Activated effector memory CD4-positive, alpha-beta T cell treated with Interleukin-2 at 50 U/mL for 16 hours (primary cell): ENCODE measurements at regions not wholly inside any gene's neighbourhood (a gene's known extent, or its start where the extent isn't known, plus 50 kb on each side); places are given as distances from the start of the nearest gene placed in this dataset.

Source experiments
- DNase-seq: peaks from one replicate; pipeline ENCODE4 v3.0.0-alpha.2; 2020

DNA sequence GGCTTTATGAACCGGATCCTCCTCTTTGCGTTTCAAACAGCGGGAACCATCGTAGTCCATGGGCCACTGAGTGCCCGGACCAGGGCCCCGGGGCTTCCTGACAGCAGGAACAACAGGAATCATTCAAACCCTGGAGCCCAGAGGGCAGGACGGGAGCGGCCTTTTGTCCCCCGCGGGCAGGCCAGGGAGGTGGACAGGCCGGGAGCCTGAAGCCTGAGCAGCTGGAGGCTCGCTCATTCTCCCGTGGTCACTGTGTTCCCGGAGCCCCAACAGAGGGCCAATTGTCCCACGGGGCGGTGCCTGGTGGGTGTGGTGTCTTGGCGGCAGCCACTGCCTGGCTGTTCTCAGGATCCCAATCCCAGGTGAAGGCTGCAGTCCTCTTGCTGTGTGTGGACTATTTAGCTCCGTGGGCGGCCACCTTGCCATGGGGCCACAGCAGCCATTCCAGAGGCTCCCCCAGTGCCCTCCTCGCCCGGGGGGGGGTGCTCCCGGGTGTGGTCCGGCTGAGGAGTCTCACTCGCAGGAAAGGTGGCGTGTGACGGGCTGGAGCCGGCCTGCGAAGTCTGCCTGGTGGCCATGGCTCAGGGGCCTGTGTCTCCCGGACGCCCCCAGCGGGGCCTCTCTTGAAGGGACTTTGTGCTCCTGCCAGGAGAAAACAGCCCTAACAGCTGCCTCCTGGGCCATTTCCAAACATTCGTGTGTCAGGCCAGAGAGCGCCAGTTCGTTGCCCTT, 77.2 kb upstream of the BHLHE23 start:
- no peak for DNase-seq

DNA sequence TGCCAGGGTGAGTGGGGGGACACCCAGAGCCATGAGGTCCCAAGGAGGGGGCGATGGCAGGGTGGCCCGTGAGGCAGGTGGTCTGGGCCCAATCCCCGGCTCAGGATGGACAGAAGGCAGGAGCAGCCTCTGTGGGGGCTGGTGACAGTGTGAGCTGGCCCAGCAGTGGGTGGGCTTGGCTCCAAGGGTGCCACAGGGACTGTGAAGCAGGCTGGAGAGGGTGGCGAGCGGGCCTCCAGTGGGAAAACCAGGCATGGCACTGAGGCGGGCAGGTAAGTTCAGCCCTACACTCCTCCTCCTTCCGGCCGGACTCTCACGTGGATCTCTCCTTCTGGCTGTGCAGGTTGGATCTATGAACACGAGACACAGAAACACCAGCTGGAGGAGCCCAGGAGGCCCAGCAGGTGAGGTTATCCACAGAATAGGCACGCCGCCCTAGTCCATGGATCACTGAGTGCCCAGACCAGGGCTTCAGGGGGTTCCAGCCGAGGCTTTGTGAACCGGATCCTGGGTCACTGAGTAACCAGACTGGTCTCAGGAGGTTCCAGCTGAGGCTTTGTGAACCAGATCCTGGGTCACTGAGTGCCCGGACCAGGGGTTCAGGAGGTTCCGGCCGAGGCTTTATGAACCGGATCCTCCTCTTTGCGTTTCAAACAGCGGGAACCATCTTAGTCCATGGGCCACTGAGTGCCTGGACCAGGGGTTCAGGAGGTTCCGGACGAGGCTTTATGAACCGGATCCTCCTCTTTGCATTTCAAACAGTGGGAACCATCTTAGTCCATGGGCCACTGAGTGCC, 76.4 kb upstream of the BHLHE23 start:
- DNase-seq = no peak

DNA sequence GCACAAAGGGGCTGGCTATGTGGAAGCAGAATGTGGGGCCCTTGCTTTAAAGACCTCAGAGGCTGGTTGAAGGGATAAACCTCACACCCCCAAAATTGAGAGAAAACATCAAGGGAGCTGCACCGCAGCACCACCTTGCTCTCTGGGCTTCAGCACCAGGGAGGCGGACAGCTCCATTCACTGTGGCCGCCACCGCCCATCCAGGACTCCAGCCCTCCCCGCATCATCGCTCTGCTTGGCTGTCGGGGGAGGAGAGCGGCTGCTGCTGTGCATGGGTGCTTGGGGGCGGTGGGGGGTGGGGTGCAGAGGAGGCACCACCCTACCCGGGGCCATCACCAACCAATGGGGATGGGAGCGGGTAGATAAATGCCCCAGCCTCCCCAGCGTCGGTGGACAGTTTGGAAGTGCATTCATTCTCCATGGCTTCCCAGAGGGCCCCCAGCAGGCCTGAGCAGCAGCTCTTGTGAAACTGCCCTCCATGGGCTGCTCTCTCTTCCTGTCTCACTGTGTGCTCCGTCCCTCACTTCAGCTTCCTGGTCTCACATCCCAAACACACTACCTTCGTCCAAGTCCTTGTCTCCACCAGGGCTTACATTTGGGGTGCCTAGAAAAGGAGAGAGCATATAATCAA, 75.7 kb upstream of the BHLHE23 start:
- DNase-seq = no peak

DNA sequence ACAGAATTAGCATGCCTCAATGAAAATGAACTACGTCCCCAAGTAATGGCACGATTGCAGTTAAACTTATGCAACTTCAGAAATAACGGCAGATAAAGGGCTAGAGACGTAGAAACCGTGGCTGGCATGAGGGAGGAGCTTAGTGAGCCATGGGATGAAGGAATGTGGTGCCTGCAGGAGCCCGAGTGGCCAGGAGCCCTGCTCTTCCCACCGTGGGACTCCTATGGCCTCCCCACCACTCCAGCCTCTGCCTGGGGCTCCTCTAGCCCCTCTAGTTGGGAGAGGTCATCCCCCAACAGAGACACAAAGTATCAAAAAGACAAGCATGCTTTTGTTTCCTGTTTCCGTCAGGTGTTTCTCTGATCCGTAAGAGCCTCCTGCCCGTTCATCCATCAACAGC, 75.1 kb upstream of the BHLHE23 start:
- no peak for DNase-seq

DNA sequence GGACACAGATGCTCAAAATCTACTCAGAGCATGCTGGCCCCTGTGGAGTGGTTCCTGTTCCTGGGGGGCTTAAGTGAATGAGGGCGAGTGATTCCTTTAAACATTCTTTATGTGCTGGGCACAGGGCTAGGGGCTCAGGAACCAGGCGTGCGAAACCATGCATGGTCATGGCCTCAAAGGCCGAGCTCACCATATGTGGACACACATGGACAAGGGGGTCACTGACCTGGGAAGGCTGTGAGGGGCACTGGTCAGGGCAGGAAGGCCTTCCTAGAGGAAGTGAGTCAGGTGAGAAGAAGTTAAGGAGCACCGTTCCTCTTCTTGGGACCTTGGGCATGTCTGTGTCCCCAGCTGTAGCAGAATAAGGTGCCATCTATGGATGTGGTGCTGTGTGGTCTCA, 74.6 kb upstream of the BHLHE23 start:
- no peak for DNase-seq

DNA sequence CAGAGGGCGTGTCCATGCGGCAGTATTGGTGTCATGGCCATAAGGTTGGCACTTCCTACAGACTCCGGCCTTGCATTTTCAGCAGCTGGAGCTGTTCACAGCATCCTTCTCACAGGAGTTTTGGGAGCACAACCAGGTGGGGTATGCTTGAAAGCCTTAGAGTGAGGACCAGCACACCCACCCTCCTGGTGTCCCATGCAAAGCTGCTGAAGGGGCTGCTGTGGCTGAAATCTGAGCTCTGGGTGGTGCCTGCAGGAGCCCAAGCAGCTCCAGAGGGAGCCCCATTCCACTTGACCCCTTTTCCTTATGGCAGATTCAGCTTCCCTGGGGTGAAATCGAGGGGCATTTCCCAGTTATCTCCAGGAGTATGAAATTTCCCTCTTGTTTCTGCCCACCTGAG, 74.0 kb upstream of the BHLHE23 start:
- DNase-seq = no peak

DNA sequence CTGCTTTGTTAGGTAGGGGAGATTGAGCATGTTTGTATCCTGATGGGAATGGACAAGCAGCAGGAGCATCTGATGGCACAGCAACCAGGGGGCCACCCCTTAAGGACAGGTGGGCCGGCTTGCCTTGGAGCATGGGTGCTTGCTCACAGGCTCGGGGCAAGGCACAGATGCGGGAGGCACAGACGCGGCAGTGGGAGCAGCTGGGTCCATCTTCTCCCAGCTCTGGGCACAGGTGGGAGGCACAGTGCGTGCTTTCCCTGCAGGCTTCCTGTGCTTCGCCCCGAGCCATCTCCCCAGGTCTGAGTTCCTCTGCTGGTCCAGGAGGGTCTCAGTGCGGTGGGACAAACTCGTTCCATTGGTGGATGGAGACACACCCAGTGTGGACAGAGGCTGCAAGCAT, 73.6 kb upstream of the BHLHE23 start:
- no peak for DNase-seq

DNA sequence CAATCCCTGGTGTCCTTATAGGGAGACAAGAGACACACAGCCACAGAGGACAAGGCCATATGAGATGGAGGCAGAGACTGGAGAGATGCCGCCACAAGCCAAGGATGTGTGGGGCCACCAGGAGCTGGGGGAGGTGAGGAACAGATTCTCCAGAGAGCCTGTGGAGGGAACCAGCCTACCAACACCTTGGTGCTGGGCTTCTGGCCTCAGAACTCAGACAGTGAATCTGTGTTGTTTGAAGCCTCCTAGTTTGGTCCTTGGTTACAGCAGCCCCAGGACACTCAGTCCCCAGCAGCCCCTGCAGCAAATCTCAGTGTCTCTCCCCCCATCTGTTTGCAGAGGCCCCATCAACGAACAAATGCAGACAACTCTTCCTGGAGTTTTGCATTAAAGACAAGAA, 73.2 kb upstream of the BHLHE23 start:
- no peak for DNase-seq

DNA sequence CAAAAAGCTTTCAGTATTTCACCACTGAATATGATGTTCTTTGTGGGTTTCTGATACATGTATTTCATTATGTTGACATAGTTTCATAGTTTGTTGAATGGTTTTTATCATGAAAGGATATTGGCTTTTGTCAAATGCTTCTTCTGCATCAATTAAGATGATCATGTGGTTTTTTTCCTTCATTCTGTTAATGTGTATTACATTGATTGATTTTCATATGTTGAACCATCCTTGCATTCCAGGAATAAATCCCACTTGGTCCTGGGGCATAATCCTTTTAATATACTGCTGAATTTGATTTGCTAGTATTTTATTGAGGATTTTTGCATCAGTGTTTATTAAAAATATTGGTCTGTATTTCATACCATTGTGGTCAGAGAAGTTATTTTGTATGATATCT, 70.9 kb upstream of the BHLHE23 start:
- DNase-seq = no peak

DNA sequence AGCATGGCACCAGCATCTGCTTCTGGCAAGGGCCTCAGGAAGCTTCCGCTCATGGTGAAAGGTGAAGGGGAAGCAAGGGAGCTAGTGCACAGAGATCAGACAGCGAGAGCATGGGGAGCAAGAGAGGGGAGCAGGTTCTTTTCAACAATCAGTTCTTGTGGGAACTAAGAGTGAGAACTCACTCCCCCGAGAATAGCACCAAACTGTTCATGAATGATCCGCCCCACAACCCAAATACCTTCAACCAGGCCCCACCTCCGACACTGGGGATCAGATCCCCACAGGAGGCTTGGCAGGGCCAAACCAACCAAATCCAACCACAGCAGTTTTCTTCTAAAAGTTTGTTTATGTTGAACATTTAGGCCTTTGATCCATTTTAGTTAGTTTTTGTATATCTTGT, 69.7 kb upstream of the BHLHE23 start:
- DNase-seq = no peak

DNA sequence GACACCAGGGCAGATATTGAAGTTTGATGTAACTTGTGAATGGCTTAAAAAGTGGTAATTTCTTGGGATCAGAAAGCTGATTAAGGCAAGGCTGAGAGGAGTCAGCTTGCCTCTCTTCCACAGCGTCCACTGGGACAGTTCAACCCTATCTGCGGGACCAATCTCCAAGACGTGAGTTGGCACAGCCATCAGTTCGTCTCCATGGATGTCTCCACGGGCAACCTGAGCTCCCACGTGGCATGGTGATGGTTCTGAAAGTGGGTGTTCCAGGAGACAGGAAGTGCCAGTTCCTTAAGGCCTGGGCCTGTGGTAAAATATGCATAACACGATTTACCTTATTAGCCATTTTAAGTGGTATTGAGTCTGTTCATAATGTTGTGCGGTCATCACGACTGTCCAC, 67.9 kb upstream of the BHLHE23 start:
- no peak for DNase-seq

DNA sequence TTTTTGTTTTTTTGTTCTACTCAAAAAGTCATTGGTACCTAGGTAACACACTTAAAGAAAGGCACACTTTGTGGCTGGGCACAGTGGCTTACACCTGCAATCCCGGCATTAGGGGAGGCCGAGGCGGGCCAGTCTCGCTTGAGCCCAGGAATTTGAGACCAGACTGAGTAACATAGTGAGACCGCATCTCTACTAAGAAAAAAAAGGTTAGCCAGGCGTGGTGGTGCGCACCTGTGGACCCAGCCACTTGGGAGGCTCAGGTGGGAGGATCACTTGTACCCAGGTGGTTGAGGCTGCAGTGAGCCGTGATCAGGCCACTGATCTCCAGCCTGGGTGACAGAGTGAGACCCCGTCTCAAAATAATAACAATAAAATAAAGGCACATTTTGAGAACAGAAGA, 67.4 kb upstream of the BHLHE23 start:
- no peak for DNase-seq

DNA sequence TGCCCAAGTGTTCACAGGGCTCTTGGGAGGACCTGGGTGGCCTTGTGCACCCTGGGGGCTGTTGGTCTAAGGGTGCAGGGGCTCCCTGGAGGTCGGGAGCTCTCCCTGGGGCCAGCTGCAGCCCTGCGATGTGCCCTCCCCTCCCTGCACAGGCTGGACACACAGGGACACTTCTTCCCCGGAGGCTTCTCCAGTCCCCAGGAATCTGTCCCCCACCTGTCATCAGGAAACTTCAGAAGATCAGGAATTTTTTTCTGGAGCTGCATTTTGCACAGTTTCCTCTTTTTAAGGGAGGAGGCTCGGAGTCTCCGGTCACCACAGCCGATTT, 66.9 kb upstream of the BHLHE23 start:
- DNase-seq = no peak

DNA sequence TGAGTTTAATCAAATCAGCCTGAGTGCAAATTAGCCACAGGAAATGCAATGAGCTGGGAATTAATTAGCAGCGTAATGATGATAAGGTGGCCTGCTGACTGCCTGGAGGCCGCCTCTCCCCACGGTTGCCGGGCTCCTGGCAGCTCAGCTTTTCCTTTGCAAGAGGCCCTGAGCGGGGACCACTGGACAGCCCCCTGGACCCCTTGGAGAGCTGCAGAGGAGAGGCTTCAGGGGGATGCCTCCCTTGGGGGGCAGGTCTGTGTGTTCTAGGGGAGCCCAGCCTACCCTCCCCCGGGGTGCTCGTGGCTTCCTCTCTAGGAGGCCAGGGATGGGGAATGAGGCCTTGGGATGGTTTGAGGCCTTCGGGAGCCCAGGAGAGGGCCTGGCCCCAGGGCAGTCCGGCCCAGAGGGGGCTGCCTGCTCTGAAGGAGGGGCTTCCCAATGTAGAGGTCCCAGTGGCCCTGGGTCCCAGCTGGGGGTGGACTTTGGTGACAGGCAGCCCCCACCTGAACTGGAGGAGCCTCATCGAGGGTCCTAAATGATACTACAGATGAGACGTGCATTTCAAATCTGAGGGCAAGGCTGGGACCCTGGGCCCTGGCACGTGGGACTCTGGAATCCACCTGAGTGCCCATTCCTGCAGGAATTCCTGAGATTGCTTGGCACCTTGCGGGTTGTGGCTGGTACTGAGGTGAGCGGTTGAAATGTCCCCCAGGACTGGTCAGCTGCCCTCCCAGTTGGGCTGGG, 66.4 kb upstream of the BHLHE23 start:
- DNase-seq = no peak

DNA sequence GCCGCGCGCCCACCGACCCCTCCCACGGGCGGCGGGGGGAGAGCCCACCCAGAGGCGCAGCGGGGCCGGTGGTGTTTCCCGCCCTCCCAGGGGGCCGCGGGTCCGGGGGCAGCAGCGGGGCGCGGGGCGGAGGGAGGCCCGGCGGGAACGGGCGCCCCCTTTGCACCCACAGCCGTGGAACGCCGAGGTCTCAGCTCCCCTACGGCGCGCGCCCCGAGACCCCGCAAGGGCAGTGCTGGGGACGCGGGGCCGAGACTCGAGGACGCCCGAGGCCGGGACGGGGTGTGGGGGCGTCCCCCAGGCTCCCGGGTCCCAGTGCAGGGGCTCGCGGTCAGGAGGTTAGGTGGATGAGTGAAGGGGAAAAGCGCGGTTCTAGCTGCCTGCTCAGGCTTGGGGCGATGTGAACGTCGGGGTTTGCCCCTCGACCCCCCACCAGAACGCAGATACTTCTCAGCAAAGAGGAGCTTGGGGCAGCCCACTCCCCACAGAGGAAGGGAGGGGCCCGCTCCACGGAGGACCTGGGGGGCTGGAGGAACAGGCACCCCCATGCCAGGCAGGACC, 65.5 kb upstream of the BHLHE23 start:
- no peak for DNase-seq

DNA sequence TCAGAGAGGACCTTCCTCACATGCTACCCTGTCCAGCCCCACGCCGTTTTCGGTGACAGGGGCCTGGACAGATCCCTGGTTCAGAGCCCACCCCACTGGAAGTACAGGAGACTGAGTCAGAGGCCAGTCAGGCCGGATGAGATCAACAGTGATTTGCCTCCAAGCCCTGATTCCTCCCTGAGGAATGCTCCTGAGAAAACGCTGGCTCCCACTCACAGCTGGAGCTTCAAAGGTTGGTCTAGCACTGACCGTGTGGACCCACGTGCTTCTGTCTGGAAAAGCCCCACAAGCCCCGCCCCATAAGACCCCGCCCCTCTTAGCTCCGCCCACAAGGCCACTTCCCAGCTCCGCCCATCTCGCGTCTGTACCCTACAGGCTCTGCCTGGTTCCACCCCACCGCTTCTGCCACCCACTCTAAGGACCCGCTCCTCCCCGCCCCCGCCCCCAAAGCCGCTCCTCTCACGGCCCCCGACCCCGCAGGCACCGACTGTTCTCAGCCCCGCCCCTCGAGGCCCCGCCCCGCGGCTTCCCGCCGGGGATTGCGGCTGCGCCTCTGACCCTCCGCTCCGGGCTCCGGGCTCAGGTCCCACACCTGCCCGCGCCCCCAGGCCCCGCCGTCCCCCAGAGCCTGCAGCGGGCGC, 64.9 kb upstream of the BHLHE23 start:
- no peak for DNase-seq

DNA sequence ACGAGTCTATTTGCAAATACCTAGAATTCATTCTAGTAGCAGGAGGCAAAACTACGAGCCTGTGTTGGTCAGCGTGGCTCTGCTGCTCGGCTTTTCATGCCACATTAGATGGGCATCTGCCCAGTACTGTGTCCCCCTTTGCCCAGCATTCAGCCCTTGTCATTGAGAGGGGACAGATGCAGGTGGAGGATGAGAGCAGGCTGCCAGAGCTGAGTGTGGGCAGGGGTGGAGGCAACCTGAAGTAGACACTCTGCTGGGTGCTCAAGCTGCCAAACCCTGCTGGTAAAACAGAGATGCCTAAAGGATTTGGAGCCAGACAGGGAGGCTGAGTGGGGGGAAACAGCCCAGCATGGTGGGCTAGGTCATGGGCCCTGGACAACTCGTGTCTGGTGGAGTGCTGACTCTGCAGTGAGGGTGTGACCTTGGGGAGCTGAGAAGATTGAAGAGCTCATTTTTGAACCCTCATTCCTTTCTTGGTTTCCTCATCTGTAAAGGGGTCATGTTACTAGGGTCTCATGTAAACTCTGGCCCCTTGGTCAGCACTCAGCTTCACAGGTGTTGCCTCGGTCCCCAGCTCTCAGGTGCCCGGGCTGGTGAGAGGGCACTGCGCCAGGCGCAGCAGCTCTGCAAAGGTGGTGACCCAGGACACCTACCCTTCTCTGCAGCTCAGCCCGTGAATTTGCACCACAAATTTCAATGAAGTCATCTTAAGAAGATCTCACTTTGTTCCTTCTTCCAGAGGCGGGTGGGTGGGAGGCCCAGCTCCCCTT, 64.2 kb upstream of the BHLHE23 start:
- no peak for DNase-seq

DNA sequence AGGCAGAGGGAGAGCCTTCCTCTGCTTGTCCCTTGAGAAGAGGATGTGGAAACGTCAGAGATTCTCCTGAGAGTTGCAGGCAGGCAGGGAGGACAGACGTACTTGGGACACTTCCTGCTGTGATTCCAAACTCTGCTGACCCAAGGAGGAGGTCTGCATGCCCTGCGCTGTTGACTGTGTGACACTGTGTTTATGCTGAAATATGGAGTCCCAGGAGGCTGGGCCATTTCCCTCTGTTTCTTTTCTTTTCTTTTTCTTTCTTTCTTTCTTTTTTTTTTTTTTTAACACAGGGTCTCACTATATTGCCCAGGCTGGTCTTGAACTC, 63.5 kb upstream of the BHLHE23 start:
- DNase-seq = no peak

DNA sequence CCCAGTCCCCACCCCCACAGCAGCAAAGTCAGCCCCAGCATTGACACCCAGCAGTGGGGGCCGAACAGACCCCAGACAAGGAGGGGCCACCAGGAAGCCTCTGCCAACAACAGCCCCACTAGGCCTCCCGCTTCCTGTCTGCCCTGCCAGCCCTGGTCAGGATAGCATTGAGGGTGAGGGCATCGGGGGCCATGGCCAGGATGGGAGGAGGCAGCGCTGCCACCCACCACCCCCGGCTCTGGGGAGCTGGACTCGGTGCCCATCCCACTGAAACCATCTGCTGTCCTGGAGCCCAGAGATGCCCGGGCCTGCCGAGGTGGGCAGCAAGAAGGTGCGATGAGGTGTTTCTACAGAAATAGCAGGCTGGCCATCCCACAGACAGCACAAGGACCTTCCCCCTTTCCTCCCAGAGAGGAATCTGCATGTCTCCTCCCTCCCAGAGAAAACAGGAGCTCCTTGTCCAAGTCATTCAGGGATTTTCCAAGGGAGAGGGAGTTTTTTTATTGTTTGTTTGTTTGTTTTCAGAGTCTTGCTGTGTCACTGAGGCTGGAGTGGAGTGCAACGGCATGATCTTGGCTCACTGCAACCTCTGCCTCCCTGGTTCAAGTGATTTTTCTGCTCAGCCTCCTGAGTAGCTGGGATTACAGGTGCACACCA, 62.1 kb upstream of the BHLHE23 start:
- DNase-seq = no peak

DNA sequence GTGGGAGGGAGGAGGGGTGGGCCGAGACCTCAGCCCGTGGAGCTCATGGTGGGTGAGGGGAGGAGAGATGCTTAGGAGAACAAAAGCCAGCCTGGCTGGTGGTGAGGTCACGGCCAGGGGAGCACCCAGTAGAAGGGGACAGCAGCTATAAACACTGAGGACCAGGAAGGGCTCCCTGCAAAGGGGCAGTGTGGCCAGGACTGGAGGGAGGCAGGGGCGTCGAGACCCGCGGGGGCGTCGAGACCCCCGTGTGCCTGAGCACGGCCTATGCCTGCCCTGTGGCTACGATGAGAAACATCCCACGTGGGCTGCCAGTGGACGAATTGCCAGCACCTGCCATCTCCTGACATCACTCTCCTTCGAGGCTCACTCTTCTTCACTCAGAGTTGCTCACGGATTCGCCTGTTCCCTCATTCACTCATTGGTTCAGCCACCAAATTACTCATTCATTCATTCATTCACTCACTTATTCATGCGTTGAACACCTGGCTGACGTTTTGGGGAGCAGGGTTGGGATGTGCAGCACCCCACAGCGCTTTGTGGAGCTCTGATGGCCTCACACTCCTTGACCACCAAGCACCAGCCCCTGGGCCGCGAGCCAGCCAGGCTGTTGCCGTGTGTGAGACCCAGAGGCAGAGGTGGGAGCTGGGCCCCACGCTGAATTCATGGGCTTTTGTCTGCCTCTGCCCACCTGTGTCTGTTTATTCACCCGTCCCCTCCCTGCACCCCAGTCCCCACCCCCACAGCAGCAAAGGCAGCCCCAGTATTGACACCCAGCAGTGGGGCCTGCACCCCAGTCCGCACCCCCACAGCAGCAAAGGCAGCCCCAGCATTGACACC, 61.2 kb upstream of the BHLHE23 start:
- no peak for DNase-seq

DNA sequence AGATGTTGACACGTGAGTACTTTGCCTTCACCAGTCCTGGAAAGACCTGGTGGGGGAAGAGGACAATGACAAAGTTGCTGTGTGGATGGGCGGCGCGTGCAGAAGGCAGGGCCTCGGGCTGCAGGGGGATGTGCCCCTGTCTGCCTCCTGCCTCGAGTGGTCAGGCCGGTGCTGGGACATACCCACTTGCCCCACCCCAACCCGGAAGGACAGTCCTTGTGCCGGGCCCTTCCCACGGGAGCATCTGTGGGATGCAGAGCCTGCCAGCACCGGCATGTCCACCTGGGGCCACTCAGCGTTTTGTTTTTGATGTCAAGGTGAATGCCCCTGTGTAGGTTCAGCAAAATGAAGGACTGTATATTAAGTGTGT, 60.5 kb upstream of the BHLHE23 start:
- DNase-seq = no peak
